ENCODE measurements at regions not wholly inside any gene's neighbourhood (a gene's known extent, or its start where the extent isn't known, plus 50 kb on each side); places are given as distances from the start of the nearest gene placed in this dataset.
A peak's percentile ranks its signal among the peaks of the same experiment; 100 is the strongest.

DNA sequence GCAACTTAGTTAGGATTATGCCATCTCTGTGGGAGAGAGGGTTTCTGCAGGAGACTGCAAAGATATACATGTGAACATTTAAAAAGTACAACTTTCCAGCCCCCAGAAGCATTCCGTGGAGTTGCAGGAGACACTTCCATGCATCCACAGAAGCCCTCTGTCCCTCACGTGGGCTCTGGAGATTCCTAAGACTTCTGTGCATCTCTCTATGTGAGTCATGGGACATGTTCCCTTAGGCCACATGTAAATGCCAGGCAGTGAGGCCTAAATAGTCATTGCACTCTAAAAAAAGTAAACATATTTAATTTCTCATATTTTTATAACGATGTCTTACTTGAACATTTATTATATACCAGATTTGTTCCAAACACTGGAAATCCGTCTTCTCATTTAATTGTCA lies 126.5 kb upstream of the ROPN1 start:
- Histone ChIP-seq H3K9me3 (no peaks in the 10 kb centered on the region), H3K4me1 (peaks cover 6% of the 10 kb centered on the region; the same call in 1 of the 2 replicates), H3K36me3 (no peaks in the 10 kb centered on the region), H3K4me3 (no peak overlapping the region), H3K9ac (no peak overlapping the region), H3K27ac (no peak overlapping the region), H4K20me1 (no peaks in the 10 kb centered on the region), H3K27me3 (no peaks in the 10 kb centered on the region), H3K4me2 (no peak overlapping the region)
- no peak for TF ChIP-seq Cebpa-rat (IDR thresholded peaks at IDR 0.05)

DNA sequence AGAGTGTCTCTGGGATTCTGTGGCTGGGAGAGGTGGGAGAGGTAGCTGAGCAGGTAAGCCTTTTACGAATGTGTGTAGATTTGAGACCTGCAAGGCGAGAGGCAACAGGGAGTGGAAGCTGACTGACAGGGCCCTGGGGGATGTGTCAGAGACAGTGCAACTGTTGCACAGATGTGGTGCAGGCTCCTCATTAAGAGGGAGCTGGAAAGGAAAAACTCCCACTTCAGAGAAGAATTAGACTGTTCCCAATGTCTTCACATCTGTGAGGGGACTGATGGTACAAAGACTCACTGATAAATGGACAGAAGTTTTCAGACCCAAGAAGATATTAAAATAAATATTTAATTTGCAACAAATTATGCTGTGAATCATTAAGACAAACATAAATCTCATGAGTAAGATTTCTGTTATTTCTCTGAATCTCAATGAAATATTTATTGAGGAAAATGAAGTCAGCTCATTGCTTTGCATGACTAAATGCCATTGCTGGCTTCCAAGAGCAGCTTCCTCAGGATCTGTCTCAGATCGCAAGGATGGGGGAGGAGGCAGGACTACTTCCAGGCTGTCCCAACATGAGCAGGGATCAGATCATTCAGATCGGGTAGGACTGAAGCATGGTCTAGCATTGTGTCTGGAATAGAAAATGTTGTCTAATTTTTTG lies 127.3 kb upstream of the ROPN1 start:
- no peaks in the 10 kb centered on the region for H3K9me3 ChIP-seq
- H3K9ac ChIP-seq = no peak overlapping the region
- no peak overlapping the region for H3K4me3 ChIP-seq
- peaks cover 6% of the 10 kb centered on the region; the same call in 1 of the 2 replicates for H3K4me1 ChIP-seq
- H3K27me3 ChIP-seq = no peaks in the 10 kb centered on the region
- no peaks in the 10 kb centered on the region for H3K36me3 ChIP-seq
- no peak for TF ChIP-seq Cebpa-rat (IDR thresholded peaks at IDR 0.05)
- H3K4me2 ChIP-seq = no peak overlapping the region
- no peaks in the 10 kb centered on the region for H4K20me1 ChIP-seq
- no peak overlapping the region for H3K27ac ChIP-seq

DNA sequence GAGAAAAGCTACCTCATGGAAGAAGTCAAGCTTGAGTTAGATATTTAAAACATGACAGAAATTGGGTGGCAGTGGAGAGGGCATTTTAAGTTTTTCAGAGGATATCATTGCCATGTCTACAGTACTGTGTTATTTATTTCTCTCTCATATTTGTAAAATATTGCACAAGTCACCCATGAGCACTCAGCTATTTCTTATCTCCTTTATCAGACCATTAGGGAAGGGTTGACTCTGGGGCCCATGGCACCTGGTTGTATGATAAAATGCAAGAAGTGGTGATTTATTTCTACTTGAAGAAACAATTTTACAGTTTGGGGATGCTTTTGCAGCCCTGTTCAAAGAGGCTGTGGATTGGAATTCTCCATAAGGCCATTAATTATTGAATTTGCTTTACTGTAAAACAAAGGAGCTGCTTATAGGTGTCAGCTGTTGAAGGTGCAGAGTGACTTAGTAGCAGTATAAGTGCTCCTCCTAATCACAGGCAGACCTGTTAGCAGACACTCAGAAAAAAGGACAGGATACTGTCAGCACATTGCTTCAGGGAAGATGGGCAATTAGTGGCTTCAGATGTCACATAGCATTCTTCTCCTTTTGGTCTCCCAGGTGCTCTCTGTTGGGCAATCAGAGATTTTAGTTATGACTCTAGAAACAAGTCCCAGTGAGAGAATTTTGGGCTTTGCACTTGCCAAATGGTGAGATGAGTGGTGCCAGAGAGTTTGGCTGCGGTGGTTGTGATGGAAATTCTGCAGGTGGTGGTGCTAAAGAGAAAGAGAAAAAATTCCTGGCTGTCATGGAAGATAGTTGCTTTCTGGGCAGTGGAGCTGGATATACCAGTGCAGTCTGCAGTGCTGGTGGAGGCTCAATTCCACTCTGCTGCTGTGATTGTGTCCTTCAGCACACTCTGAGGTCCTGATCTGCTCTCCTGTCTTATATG lies 129.7 kb upstream of the ROPN1 start:
- H3K4me2 ChIP-seq = no peak overlapping the region
- H3K4me1 ChIP-seq = peaks cover 4% of the 10 kb centered on the region; the same call in 1 of the 2 replicates
- no peaks in the 10 kb centered on the region for H3K27me3 ChIP-seq
- H3K9me3 ChIP-seq = no peaks in the 10 kb centered on the region
- no peak overlapping the region for H3K4me3 ChIP-seq
- no peaks in the 10 kb centered on the region for H3K36me3 ChIP-seq
- no peak overlapping the region for H3K9ac ChIP-seq
- H3K27ac ChIP-seq = no peak overlapping the region
- TF ChIP-seq Cebpa-rat (IDR thresholded peaks at IDR 0.05) = no peak
- no peaks in the 10 kb centered on the region for H4K20me1 ChIP-seq

DNA sequence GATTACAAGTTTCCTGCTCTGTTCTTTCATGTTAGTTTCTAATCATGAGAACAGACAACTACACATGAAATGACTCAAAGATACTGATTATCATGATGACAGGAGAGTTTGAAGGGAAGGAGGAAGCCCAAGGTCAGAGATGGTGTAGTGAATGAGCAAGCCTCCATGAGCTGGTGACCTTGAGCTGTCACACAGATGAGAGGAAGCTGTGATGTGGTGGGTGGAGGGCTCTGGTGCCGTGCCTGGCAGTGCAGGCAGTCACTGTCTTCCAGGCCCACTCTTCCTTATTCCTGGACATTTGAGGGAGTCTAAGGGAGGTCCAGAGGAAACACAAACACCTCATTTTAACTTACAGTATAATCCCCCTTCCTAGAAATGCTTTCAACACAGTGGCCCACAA lies 133.4 kb upstream of the ROPN1 start:
- Histone ChIP-seq H3K4me2 (no peak overlapping the region), H3K4me1 (no peaks in the 10 kb centered on the region), H3K36me3 (no peaks in the 10 kb centered on the region), H3K27ac (no peak overlapping the region), H4K20me1 (no peaks in the 10 kb centered on the region), H3K9me3 (no peaks in the 10 kb centered on the region), H3K4me3 (no peak overlapping the region), H3K9ac (no peak overlapping the region), H3K27me3 (no peaks in the 10 kb centered on the region)
- TF ChIP-seq Cebpa-rat (IDR thresholded peaks at IDR 0.05) = no peak

DNA sequence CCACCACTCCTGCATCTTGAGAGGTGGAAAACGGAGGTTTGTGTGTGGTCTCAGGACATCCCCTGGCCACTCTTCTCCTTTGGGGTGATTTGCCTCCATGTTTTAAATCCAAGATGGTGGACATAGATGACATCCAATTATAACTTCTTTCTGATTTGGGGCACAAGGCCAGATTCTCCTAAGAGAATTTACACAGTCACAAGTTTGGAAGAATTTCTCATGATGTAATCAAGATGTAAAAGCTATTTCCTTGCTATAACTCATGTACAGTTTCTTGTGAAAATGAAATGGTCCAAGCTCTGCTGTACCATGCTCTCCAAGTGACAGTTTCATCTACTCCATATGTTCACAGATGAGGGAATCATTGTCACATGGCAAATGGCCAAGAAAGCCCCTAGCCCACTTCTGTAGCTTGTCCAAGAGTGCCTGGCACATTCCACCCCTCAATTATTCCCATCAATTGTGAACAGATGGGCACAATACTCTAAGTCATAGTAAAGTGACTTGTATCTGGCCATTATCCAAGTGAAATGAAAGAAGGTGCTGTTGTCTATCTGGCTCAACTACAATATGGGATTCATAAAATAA lies 134.6 kb upstream of the ROPN1 start:
- Histone ChIP-seq H3K9ac (no peak overlapping the region), H3K9me3 (no peaks in the 10 kb centered on the region), H4K20me1 (no peaks in the 10 kb centered on the region), H3K27ac (no peak overlapping the region), H3K4me1 (peaks cover 6% of the 10 kb centered on the region), H3K4me3 (no peak overlapping the region), H3K4me2 (no peak overlapping the region), H3K36me3 (no peaks in the 10 kb centered on the region), H3K27me3 (no peaks in the 10 kb centered on the region)
- TF ChIP-seq Cebpa-rat (IDR thresholded peaks at IDR 0.05) = no peak

DNA sequence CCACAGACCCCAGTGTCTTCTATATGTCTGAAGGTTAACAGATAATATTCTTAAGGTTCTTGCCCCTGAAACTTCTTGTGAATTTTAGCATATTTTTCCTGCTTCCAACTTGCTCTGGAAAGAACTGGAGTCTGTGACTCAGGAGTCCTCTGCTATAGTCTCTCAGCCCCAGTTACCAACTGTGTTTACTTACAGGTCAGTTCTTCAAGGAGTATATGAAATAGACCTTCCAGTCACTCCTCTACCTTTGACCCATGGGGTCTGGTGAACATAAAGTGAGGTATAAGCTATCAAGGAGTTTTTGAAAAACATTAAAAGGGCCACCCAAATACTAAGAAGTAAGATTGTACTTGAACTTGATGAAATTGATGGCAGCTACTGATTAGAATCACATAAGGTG lies 139.2 kb upstream of the ROPN1 start:
- Histone ChIP-seq H3K9ac (no peak overlapping the region), H3K4me1 (peaks cover 12% of the 10 kb centered on the region), H3K36me3 (no peaks in the 10 kb centered on the region), H4K20me1 (no peaks in the 10 kb centered on the region), H3K4me2 (peak overlapping the region; percentile 62), H3K27me3 (no peaks in the 10 kb centered on the region), H3K27ac (no peak overlapping the region), H3K4me3 (no peak overlapping the region), H3K9me3 (no peaks in the 10 kb centered on the region)
- no peak for TF ChIP-seq Cebpa-rat (IDR thresholded peaks at IDR 0.05)

DNA sequence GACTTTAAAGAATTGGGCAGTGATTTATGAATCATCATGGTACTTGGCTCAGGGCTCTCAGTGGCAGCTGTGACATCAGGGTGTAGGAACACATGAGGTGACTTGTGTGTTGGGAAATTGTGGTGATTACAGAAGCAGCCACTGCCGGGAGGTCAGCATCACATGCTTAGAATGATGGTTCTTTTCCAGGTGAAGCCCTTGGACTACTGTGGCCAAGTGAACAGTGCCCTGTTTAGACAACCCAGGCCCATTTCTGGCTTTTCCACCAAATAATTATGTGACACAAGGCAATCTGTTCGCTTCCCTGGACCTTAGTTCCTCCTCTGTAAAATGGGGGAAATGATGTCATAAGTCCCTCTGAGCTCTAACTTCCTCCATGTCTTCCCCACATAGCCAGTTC lies 139.7 kb upstream of the ROPN1 start:
- H3K27ac ChIP-seq = no peak overlapping the region
- H4K20me1 ChIP-seq = no peaks in the 10 kb centered on the region
- H3K9ac ChIP-seq = no peak overlapping the region
- TF ChIP-seq Cebpa-rat (IDR thresholded peaks at IDR 0.05) = no peak
- peaks cover 12% of the 10 kb centered on the region for H3K4me1 ChIP-seq
- peak overlapping the region; percentile 62 for H3K4me2 ChIP-seq
- H3K4me3 ChIP-seq = no peak overlapping the region
- no peaks in the 10 kb centered on the region for H3K36me3 ChIP-seq
- no peaks in the 10 kb centered on the region for H3K9me3 ChIP-seq
- H3K27me3 ChIP-seq = no peaks in the 10 kb centered on the region

DNA sequence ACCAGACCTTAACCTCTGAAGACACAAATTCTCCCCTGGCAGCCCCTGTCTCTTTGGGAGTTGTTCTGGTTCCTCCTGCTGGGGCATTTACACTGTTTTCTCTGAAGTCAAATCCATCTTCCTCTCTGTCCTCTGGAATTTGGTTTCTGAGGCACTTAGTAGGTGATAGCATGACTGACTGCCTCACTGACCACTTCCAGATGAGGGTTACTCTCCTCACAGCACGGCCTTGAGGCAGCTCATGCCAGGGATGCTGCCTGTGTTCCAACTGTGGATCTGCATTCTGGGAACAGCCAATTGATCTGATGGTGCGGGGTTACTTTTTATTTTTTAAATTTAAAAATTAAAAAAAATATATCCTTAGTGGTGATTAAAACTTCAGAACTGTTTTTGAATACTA lies 140.9 kb upstream of the ROPN1 start:
- Histone ChIP-seq H3K36me3 (no peaks in the 10 kb centered on the region), H3K4me3 (no peak overlapping the region), H3K27ac (no peak overlapping the region), H3K4me1 (peaks cover 12% of the 10 kb centered on the region), H3K9ac (no peak overlapping the region), H4K20me1 (no peaks in the 10 kb centered on the region; the same call in 1 of the 2 replicates), H3K27me3 (no peaks in the 10 kb centered on the region), H3K4me2 (no peak overlapping the region), H3K9me3 (no peaks in the 10 kb centered on the region)
- no peak for TF ChIP-seq Cebpa-rat (IDR thresholded peaks at IDR 0.05)

DNA sequence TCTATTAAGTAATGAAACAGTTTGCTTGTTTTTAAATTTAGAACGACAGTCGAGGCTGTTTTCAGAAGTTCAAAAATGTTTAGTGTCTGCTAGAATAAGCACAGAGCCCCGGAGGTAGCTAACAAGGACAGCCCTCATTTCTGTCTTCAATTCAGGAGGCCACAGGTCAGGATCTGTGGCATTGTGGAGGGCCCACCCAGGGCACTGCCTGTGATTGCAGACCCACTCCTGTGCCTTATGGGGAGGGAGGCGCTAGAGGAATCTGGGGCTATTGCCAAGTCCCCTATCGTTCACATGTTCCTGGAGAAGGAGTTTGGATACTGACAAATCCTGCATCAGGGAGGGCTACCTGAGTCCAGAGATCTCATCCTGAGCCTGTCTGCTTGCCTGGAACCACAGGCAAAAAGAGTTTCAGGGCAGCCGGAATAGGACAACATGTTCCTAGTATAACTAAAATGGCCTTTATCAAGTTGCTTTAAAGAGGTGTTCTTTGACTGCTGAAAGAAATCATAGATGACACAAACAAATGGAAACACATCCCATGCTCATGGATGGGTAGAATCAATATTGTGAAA lies 141.5 kb upstream of the ROPN1 start:
- Histone ChIP-seq H3K9me3 (no peaks in the 10 kb centered on the region), H3K27ac (no peak overlapping the region), H3K4me3 (no peak overlapping the region), H3K4me1 (peaks cover 12% of the 10 kb centered on the region), H3K27me3 (no peaks in the 10 kb centered on the region), H3K9ac (no peak overlapping the region), H3K36me3 (no peaks in the 10 kb centered on the region), H4K20me1 (no peaks in the 10 kb centered on the region; the same call in 1 of the 2 replicates), H3K4me2 (no peak overlapping the region)
- TF ChIP-seq Cebpa-rat (IDR thresholded peaks at IDR 0.05) = no peak

Measured in BLaER1 (cell line).